HT1080 (cell line): ENCODE measurements at regions not wholly inside any gene's neighbourhood (a gene's known extent, or its start where the extent isn't known, plus 50 kb on each side); places are given as distances from the start of the nearest gene placed in this dataset.
A peak's percentile ranks its signal among the peaks of the same experiment; 100 is the strongest.

Experiments used
- DNase-seq: peaks from one replicate; pipeline ENCODE4 v3.0.0-alpha.2; 2015; ENCODE audit warnings: low read depth

DNA sequence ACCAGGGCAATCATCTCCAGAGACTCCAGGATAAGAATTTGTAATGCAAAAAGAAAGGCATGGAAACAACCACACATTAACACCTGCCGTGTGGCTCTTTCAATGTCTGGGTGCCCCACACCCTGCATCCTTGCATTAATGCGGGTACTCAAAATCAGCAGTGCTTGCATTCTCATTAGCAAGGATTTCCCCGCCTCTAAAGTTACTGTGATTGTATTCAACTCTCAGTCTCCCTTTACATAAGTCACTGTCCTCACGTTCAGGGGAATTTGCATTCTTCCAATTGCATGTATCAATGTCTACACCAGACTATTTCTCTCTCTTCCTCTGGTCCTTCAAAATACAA, 324.3 kb downstream of the FOXL1 start:
- no peak for DNase-seq

DNA sequence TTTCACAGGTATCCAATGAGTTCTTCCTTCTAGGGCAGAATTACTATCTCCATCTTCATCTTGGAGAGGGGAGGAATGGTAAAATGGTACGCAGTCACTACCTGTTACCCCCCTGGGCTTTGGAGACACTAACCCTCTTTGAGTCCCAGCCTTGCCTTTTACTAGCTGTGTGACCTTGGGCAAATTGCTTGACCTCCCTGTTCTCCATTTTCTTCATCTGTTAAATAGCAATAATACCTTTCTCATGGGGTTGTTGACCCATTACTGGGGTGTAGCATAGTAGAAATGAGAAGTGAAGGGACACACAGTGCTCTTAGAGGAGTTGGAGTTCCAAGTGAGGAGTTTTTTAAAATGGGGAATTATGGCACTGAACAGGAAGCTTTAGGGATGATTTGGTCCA, 324.7 kb downstream of the FOXL1 start:
- no peak for DNase-seq

GRCh38 chr16:86905302-86905701, 327.0 kb downstream of the FOXL1 start:
- DNase-seq = no peak

DNA sequence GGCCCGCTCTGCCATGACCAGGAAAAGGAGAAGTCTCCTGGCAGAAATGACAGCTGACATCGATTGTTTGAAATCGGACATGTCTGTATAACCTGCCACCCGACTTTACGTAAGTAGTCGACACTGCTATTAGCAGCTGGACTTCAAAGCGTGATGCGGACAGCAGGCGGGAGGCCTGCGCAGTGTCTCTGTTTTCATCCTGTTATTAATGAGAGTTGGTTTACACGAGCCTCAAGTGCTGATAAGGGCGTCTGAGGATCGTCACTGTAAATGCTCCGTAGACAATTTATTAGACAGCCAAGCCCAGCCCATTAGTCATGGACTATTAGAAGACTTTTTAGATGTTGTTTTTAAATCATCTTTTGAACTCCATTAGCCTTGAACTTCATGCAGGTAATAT, 328.3 kb downstream of the FOXL1 start:
- DNase-seq = no peak

- DNase-seq = no peak
Measured at GRCh38 chr16:86909359-86910160, 331.2 kb downstream of the FOXL1 start.

- no peak for DNase-seq
Measured at GRCh38 chr16:86910161-86910769, 331.9 kb downstream of the FOXL1 start.

GRCh38 chr16:86911437-86911958, 333.1 kb downstream of the FOXL1 start:
- no peak for DNase-seq

- DNase-seq = no peak
Measured at GRCh38 chr16:86913886-86914285, 335.5 kb downstream of the FOXL1 start.

DNA sequence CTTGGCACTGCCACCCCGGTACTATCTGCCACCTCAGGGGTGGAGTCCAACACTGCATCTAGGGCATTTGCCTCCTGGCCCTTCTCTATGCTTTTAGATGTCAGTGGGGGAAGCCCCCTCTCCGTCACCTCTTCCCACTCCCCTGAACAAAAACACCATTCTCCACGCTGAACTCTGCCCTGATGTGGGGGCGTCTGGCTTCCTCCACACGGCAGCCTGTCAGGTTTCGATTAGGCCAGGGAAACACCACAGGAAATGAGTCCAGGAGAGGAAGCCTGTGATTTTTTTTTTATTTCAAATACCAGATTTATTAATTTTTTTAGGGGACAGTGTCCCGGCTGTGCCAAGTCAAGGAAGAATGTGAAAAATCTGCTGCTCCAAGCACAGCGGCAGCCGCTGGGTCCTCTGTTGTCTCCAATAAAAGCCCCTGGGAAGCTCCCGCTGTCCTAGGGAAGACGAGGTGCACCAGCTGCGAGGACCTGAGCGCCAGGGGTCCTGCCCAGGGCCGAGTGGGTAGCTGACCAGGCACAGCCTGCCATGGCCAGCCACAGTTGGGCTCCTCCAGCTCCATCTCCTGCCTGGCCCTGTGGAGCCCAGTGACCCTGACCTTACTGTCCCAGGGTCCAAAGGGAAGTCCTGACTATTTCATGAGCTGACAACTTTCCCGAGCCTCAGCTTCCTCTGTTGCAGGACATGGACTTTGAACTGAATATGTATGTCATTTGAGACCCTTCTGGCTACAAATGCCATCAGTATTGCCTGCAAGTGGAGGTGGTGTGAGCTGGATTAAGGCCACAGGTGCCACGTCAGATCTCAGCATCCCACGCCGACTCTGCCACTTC, 336.7 kb downstream of the FOXL1 start:
- no peak for DNase-seq

GRCh38 chr16:86917471-86918365, 339.4 kb downstream of the FOXL1 start:
- no peak for DNase-seq

GRCh38 chr16:86918637-86919036, 340.3 kb downstream of the FOXL1 start:
- DNase-seq = peak; percentile 80

GRCh38 chr16:86919078-86919477, 340.7 kb downstream of the FOXL1 start:
- no peak for DNase-seq

- DNase-seq = no peak
Measured at GRCh38 chr16:86919578-86920305, 341.4 kb downstream of the FOXL1 start.

DNA sequence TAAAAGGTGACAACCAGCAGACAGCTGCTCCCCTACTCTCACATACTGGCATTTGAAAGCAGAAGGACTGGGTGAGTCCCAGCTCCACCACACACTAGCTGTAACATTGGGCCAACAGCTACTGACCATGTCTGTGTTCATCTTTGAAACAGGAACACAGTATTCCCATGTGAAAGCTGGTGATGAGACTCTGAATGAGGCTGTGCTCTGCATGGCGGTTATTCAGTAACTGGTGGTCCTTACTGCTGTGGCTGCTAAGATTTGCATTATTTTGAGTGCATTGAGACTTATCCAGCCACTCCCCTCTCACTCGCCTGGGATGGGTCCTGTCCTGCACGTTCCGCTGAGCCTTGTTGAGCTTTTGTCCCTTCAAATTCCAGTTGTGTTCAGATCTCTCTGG, 342.9 kb downstream of the FOXL1 start:
- no peak for DNase-seq

GRCh38 chr16:86922311-86922710, 344.0 kb downstream of the FOXL1 start:
- DNase-seq = no peak

- DNase-seq = no peak
Measured at GRCh38 chr16:86923656-86924055, 345.3 kb downstream of the FOXL1 start.

DNA sequence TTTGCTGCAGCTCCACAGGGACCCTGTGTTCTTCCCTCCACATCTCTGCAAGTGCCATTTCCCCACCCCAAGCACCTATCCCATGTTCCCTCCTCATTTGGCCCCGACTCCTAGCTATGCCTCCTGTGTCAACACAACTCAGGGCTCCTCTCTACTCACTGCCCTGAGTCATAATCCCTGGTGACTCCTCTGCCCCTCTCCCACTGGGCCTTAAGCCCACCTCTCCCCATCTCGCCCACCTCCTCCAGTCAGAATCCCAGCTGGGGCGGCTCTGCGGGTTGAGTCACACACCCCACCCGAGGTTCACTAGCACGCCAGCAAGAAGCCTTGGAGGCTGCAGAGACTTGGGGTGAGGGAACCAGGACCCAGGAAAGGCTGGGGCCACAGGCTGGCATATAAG, 346.2 kb downstream of the FOXL1 start:
- peak; percentile 85 for DNase-seq

GRCh38 chr16:86925067-86925791, 346.9 kb downstream of the FOXL1 start:
- DNase-seq = peak; percentile 20
